Sigmoid colon (tissue), 6 donors: ENCODE measurements at regions not wholly inside any gene's neighbourhood (a gene's known extent, or its start where the extent isn't known, plus 50 kb on each side); places are given as distances from the start of the nearest gene placed in this dataset.
"Not testable (repeated sequence)": the region's sequence is repeated elsewhere in the genome, so short reads cannot be mapped to it uniquely, and the experiment has no call there.

Experiments used
- DNase-seq: peaks from one replicate; pipeline ENCODE4 v3.0.0-alpha.2; 2019
- H3K27ac ChIP-seq, 4 donors: fragments of 200-600 bp; sonication (generic); one replicate each; pipeline ENCODE4 v1.5.1; 2016 to 2019; ENCODE audit warnings: mild to moderate bottlenecking in 1 of 4
- H3K27me3 ChIP-seq, 3 donors: fragments of 200-600 bp; sonication (generic); one replicate each; pipeline ENCODE4 v1.5.1; 2019; ENCODE audit warnings: mild to moderate bottlenecking in 1 of 3
- H3K36me3 ChIP-seq, 4 donors: fragments of 200-600 bp; sonication (generic); one replicate each; pipeline ENCODE4 v1.5.1; 2016 to 2019
- H3K4me1 ChIP-seq, 4 donors: fragments of 200-600 bp; sonication (generic); one replicate each; pipeline ENCODE4 v1.5.1; 2017 to 2019
- H3K4me3 ChIP-seq, 4 donors: fragments of 200-600 bp; sonication (generic); one replicate each; pipeline ENCODE4 v1.5.1; 2017 to 2019; ENCODE audit warnings: mild to moderate bottlenecking in 2 of 4, moderate library complexity in 1 of 4
- H3K9me3 ChIP-seq, 4 donors: fragments of 200-600 bp in 3 of 4; sonication (generic) in 3 of 4; one replicate each; pipeline versions ENCODE4 v1.5.1 to v1.6.1; 2013 to 2019
- EP300 ChIP-seq, 4 donors: sonication (generic); formaldehyde crosslinking; IDR thresholded peaks; one replicate each; pipeline ENCODE4 v1.6.1; 2017; ENCODE audit warnings: antibody characterized with exemption in 4 of 4
- POLR2A ChIP-seq, 2 donors: fragments of 450-650 bp; IDR thresholded peaks; one replicate each; pipeline ENCODE4 v1.6.1; 2016; ENCODE audit warnings: antibody characterized with exemption in 2 of 2, mild to moderate bottlenecking in 2 of 2, moderate library complexity in 2 of 2
- POLR2AphosphoS5 ChIP-seq, 4 donors: sonication (generic); formaldehyde crosslinking; IDR thresholded peaks; one replicate each; pipeline ENCODE4 v1.6.1; 2017; ENCODE audit warnings: antibody characterized with exemption in 4 of 4
- WGBS, 2 donors: extraction: QIAGEN DNeasy Blood & Tissue Kit; methylation state at CpG; one replicate each; pipeline ENCODE4 v1.1.7; 2013; 5-methylcytosine and 5-hydroxymethylcytosine counted together
- intact Hi-C: fragments of 100-400 bp; cut with DNase I; formaldehyde crosslinking; loops from one replicate; pipeline ENCODE4 v1.15.1; 2023
- TF ChIP-seq, protein P1 (sequence below), 4 experiments: fragments of 450-650 bp in 3 of 4; fragments of 200-600 bp in 1 of 4; IDR thresholded peaks; one replicate each; pipeline ENCODE4 v1.5.1; 2016 to 2019; ENCODE audit warnings: antibody characterized with exemption in 4 of 4, mild to moderate bottlenecking in 3 of 4, moderate library complexity in 2 of 4
- donor health status: healthy with polysubstance abuse.
- donor health status: healthy.

DNA sequence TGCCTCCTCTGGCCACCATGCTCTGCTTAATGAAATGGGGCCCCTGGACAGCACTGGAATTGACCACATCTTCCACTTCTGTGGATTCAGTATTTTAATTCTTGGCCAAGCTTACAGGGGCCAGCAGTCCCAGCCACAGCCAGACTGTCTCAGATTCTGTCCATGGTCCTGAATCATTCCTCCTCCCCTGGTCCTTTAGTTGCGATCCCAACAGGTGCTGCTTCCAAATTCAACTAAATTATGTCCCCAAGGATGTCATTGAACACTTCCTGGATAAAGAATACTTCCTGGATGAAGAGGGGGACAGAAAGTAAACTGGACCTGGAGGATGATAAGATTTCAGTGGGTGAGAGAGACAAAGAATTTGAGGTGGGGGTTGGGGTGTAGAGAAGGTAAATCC is 111.1 kb upstream of the FOXB1 start:
- intact Hi-C loops, result no loop called here
- no peak overlapping the region for H3K4me3 ChIP-seq
- no peak for TF ChIP-seq POLR2A (IDR thresholded peaks at IDR 0.05)
- TF ChIP-seq, protein P1, sequence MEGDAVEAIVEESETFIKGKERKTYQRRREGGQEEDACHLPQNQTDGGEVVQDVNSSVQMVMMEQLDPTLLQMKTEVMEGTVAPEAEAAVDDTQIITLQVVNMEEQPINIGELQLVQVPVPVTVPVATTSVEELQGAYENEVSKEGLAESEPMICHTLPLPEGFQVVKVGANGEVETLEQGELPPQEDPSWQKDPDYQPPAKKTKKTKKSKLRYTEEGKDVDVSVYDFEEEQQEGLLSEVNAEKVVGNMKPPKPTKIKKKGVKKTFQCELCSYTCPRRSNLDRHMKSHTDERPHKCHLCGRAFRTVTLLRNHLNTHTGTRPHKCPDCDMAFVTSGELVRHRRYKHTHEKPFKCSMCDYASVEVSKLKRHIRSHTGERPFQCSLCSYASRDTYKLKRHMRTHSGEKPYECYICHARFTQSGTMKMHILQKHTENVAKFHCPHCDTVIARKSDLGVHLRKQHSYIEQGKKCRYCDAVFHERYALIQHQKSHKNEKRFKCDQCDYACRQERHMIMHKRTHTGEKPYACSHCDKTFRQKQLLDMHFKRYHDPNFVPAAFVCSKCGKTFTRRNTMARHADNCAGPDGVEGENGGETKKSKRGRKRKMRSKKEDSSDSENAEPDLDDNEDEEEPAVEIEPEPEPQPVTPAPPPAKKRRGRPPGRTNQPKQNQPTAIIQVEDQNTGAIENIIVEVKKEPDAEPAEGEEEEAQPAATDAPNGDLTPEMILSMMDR (IDR thresholded peaks at IDR 0.05), result no peak
- TF ChIP-seq POLR2AphosphoS5 (IDR thresholded peaks at IDR 0.05), result no peak
- no peak for TF ChIP-seq EP300 (IDR thresholded peaks at IDR 0.05)
- no peaks in the 10 kb centered on the region for H3K9me3 ChIP-seq
- 25 to 52% methylated on average over 1 of the region's 1 CpG for WGBS, 2 donors
- DNase-seq, result no peak
- H3K27ac ChIP-seq, result no peak overlapping the region
- no peaks in the 10 kb centered on the region for H3K36me3 ChIP-seq
- H3K27me3 ChIP-seq, result peaks cover 0 to 5% (median 0%) of the 10 kb centered on the region in 3 donors
- no peaks in the 10 kb centered on the region for H3K4me1 ChIP-seq

DNA sequence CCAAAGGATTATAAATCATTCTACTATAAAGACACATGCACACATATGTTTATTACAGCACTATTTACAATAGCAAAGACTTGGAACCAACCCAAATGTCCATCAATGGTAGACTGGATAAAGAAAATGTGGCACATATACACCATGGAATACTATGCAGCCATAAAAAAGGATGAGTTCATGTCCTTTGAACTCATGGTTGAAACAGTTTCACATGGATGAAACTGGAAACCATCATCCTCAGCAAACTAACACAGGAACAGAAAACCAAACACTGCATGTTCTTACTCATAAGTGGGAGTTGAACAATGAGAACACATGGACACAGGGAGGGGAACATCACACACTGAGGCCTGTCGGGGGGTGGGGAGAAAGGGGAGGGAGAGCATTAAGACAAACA is 116.2 kb upstream of the FOXB1 start:
- WGBS, 2 donors, result 95 to 97% methylated on average over 1 of the region's 1 CpG
- H3K27me3 ChIP-seq, H3K9me3 ChIP-seq, H3K4me3 ChIP-seq, DNase-seq, H3K36me3 ChIP-seq, H3K27ac ChIP-seq, intact Hi-C loops, H3K4me1 ChIP-seq: not testable (repeated sequence)

DNA sequence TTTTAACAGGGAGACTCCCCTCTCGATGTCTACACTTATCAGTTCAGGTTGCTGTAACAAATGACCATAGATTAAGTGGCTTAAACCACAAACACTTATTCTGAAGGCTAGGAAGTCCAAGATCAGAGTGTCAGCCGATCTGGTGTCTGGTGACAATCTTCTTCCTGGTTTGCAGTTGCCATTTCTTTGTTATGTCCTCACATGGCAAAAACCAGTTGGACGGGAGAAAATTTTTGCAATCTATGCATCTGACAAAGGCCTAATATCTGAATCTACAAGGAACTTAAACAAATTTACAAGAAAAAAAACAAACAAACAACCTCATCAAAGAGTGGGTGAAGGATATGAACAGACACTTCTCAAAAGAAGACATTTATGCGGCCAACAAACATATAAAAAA is 116.9 kb upstream of the FOXB1 start:
- no peaks in the 10 kb centered on the region for H3K9me3 ChIP-seq
- H3K4me3 ChIP-seq, result no peak overlapping the region
- intact Hi-C loops, result no loop called here
- peaks cover 0 to 5% (median 0%) of the 10 kb centered on the region in 3 donors for H3K27me3 ChIP-seq
- H3K27ac ChIP-seq, result no peak overlapping the region
- peaks cover 0 to 6% (median 0%) of the 10 kb centered on the region in 4 donors for H3K4me1 ChIP-seq
- TF ChIP-seq POLR2A (IDR thresholded peaks at IDR 0.05), result no peak
- TF ChIP-seq, protein P1 (IDR thresholded peaks at IDR 0.05), result no peak
- TF ChIP-seq EP300 (IDR thresholded peaks at IDR 0.05), result no peak
- TF ChIP-seq POLR2AphosphoS5 (IDR thresholded peaks at IDR 0.05), result no peak
- no peaks in the 10 kb centered on the region for H3K36me3 ChIP-seq
- 72 to 81% methylated on average over 4 of the region's 4 CpGs for WGBS, 2 donors
- no peak for DNase-seq

GRCh38 chr15:59886441-59886840 is 117.7 kb upstream of the FOXB1 start:
- H3K9me3 ChIP-seq, result no peaks in the 10 kb centered on the region
- peaks cover 0 to 6% (median 0%) of the 10 kb centered on the region in 4 donors for H3K4me1 ChIP-seq
- peaks cover 0 to 5% (median 0%) of the 10 kb centered on the region in 3 donors for H3K27me3 ChIP-seq
- WGBS, 2 donors, result 77% methylated on average over 3 of the region's 3 CpGs
- no peak for TF ChIP-seq POLR2A (IDR thresholded peaks at IDR 0.05)
- TF ChIP-seq, protein P1 (IDR thresholded peaks at IDR 0.05), result no peak
- TF ChIP-seq POLR2AphosphoS5 (IDR thresholded peaks at IDR 0.05), result no peak
- no peak overlapping the region for H3K27ac ChIP-seq
- no peaks in the 10 kb centered on the region for H3K36me3 ChIP-seq
- intact Hi-C loops, result no loop called here
- DNase-seq, result no peak
- no peak overlapping the region for H3K4me3 ChIP-seq

GRCh38 chr15:59885832-59886231 is 118.3 kb upstream of the FOXB1 start:
- intact Hi-C loops, result no loop called here
- H3K9me3 ChIP-seq, result no peaks in the 10 kb centered on the region
- no peak for DNase-seq
- no peak overlapping the region for H3K4me3 ChIP-seq
- no peaks in the 10 kb centered on the region for H3K36me3 ChIP-seq
- H3K27ac ChIP-seq, result no peak overlapping the region
- 2 to 5% methylated on average over 7 of the region's 7 CpGs for WGBS, 2 donors
- H3K27me3 ChIP-seq, result peaks cover 0 to 5% (median 0%) of the 10 kb centered on the region in 3 donors
- H3K4me1 ChIP-seq, result peaks cover 0 to 6% (median 0%) of the 10 kb centered on the region in 4 donors
- TF ChIP-seq POLR2A (IDR thresholded peaks at IDR 0.05) (no peak), POLR2AphosphoS5 (IDR thresholded peaks at IDR 0.05) (no peak), EP300 (IDR thresholded peaks at IDR 0.05) (no peak)
- TF ChIP-seq, protein P1 (IDR thresholded peaks at IDR 0.05), result no peak
